Kidney (tissue), 13 donors: ENCODE measurements at regions not wholly inside any gene's neighbourhood (a gene's known extent, or its start where the extent isn't known, plus 50 kb on each side); places are given as distances from the start of the nearest gene placed in this dataset.

ENCODE experiments used
- DNase-seq, 5 donors: peaks; one replicate each; pipeline ENCODE4 v3.0.0-alpha.2; 2013 to 2020
- FAIRE-seq: peaks from 2 replicates; lab custom pipeline; 2012; peaks lifted over from hg19 to GRCh38; lab: Jason Lieb, UNC
- H3K27ac ChIP-seq, 2 donors: one replicate each; pipeline ENCODE4 v1.7.0; 2013; ENCODE audit warnings: low read depth in 2 of 2, low read length in 2 of 2, inconsistent platforms in 1 of 2
- H3K27me3 ChIP-seq: one replicate; pipeline ENCODE4 v1.7.1; 2013; ENCODE audit warnings: low read length, inconsistent platforms; ENCODE audit not compliant: control insufficient read depth, insufficient read depth
- H3K36me3 ChIP-seq, 3 donors: one replicate each; pipeline versions ENCODE4 v1.7.0 to v1.7.1; 2013; ENCODE audit warnings: low read length in 3 of 3, control low read depth in 1 of 3, inconsistent platforms in 1 of 3; ENCODE audit not compliant: insufficient read depth in 3 of 3, control insufficient read depth in 2 of 3
- H3K4me1 ChIP-seq, 3 donors: one replicate each; pipeline versions ENCODE4 v1.7.0 to v1.7.1; 2013; ENCODE audit warnings: low read length in 3 of 3, inconsistent platforms in 1 of 3, low read depth in 1 of 3; ENCODE audit not compliant: control insufficient read depth in 2 of 3, insufficient read depth in 2 of 3
- H3K4me3 ChIP-seq, 3 donors: one replicate each; pipeline versions ENCODE4 v1.7.0 to v1.8.1; 2013; ENCODE audit warnings: low read length in 3 of 3, control low read depth in 1 of 3, inconsistent platforms in 1 of 3
- H3K9ac ChIP-seq, 3 donors: one replicate each; pipeline versions ENCODE4 v1.7.0 to v1.7.1; 2013; ENCODE audit warnings: low read length in 3 of 3, control low read depth in 1 of 3, inconsistent platforms in 1 of 3
- H3K9me3 ChIP-seq, 3 donors: one replicate each; pipeline versions ENCODE4 v1.7.0 to v1.7.1; 2013; ENCODE audit warnings: low read length in 3 of 3, control low read depth in 1 of 3, inconsistent platforms in 1 of 3; ENCODE audit not compliant: control insufficient read depth in 2 of 3, insufficient read depth in 1 of 3
- CTCF ChIP-seq: IDR thresholded peaks from 3 replicates; pipeline ENCODE4 v1.5.1; 2012; ENCODE audit warnings: mild to moderate bottlenecking, moderate library complexity, borderline replicate concordance; ENCODE audit not compliant: insufficient read depth; ENCODE audit errors: extremely low read depth
- intact Hi-C: fragments of 100-400 bp; cut with DNase I; formaldehyde crosslinking; loops from one replicate; pipeline ENCODE4 v1.11.1; 2022
- donor health status: control.
- donor health status: control.
- donor health status: control.
- donor health status: control.
- donor health status: control.
- donor health status: DM: yes; HTN: yes; CAD: no.
- donor health status: Normal renal cell carcinoma (clear cell type).

- intact Hi-C loops: no loop called here
- H3K9me3 ChIP-seq: peaks cover 0 to 2% (median 0%) of the 10 kb centered on the region in 3 donors
- no peaks in the 10 kb centered on the region for H3K4me1 ChIP-seq
- H3K36me3 ChIP-seq: no peaks in the 10 kb centered on the region
- H3K27ac ChIP-seq: no peak overlapping the region
- no peak overlapping the region for H3K9ac ChIP-seq
- H3K27me3 ChIP-seq: no peaks in the 10 kb centered on the region
- H3K4me3 ChIP-seq: no peak overlapping the region
- no peak for TF ChIP-seq CTCF
- DNase-seq: no peak
- no peak for FAIRE-seq
Observed at GRCh38 chr3:27043328-27043955, 325.7 kb downstream of the NEK10 start.

- H3K36me3 ChIP-seq: no peaks in the 10 kb centered on the region
- no peaks in the 10 kb centered on the region for H3K4me1 ChIP-seq
- peaks cover 0 to 2% (median 0%) of the 10 kb centered on the region in 3 donors for H3K9me3 ChIP-seq
- intact Hi-C loops: no loop called here
- FAIRE-seq (no peak), DNase-seq (no peak)
- no peak for TF ChIP-seq CTCF
- no peak overlapping the region for H3K27ac ChIP-seq
- H3K4me3 ChIP-seq: no peak overlapping the region
- no peaks in the 10 kb centered on the region for H3K27me3 ChIP-seq
- no peak overlapping the region for H3K9ac ChIP-seq
Observed at GRCh38 chr3:27044931-27045481, 324.2 kb downstream of the NEK10 start.

GRCh38 chr3:27046351-27046750 lies 322.8 kb downstream of the NEK10 start:
- no peaks in the 10 kb centered on the region for H3K9me3 ChIP-seq
- H3K4me3 ChIP-seq: no peak overlapping the region
- no peak for TF ChIP-seq CTCF
- no peak overlapping the region for H3K27ac ChIP-seq
- no peak overlapping the region for H3K9ac ChIP-seq
- no peaks in the 10 kb centered on the region for H3K27me3 ChIP-seq
- FAIRE-seq (no peak), DNase-seq (peak in 2 of 5 donors; percentile 24 to 32)
- H3K36me3 ChIP-seq: no peaks in the 10 kb centered on the region
- H3K4me1 ChIP-seq: no peaks in the 10 kb centered on the region
- intact Hi-C loops: no loop called here
